H9 (cell line): ENCODE measurements at regions not wholly inside any gene's neighbourhood (a gene's known extent, or its start where the extent isn't known, plus 50 kb on each side); places are given as distances from the start of the nearest gene placed in this dataset.

ENCODE experiments used
- DNase-seq: peaks from one replicate; pipeline ENCODE4 v3.0.0-alpha.2; 2017
- H2AFZ ChIP-seq: one replicate; pipeline ENCODE4 v1.6.1; 2013; ENCODE audit warnings: mild to moderate bottlenecking, low read length, control low read depth, moderate library complexity
- H2AK5ac ChIP-seq: 2 replicates; pipeline ENCODE4 v1.6.1; 2013; ENCODE audit warnings: low read length, control low read depth, mixed read lengths; ENCODE audit not compliant: insufficient read length
- H2BK120ac ChIP-seq: one replicate; pipeline ENCODE4 v1.6.1; 2013; ENCODE audit warnings: low read depth, mild to moderate bottlenecking, low read length, control low read depth, inconsistent platforms; ENCODE audit not compliant: poor library complexity, severe bottlenecking
- H2BK12ac ChIP-seq: 2 replicates; pipeline ENCODE4 v1.6.1; 2013; ENCODE audit warnings: low read length, control low read depth, mixed read lengths, low read depth; ENCODE audit not compliant: insufficient read length
- H2BK15ac ChIP-seq: 2 replicates; pipeline ENCODE4 v1.6.1; 2013; ENCODE audit warnings: low read depth, low read length, control low read depth
- H2BK20ac ChIP-seq: one replicate; pipeline ENCODE4 v1.6.1; 2013; ENCODE audit warnings: low read depth, mild to moderate bottlenecking, low read length, control low read depth, inconsistent platforms; ENCODE audit not compliant: poor library complexity, severe bottlenecking
- H2BK5ac ChIP-seq: 2 replicates; pipeline ENCODE4 v1.6.1; 2013; ENCODE audit warnings: low read length, control low read depth, mixed read lengths; ENCODE audit not compliant: insufficient read length
- H3K14ac ChIP-seq: 2 replicates; pipeline ENCODE4 v1.6.1; 2013; ENCODE audit warnings: low read length, control low read depth; ENCODE audit not compliant: insufficient read depth
- H3K18ac ChIP-seq: 2 replicates; pipeline ENCODE4 v1.6.1; 2013; ENCODE audit warnings: low read depth, mild to moderate bottlenecking, mixed read lengths, low read length, control low read depth; ENCODE audit not compliant: insufficient read length
- H3K23ac ChIP-seq: 2 replicates; pipeline ENCODE4 v1.6.1; 2013; ENCODE audit warnings: low read length, control low read depth, mixed read lengths, low read depth; ENCODE audit not compliant: insufficient read length
- H3K23me2 ChIP-seq: 2 replicates; pipeline ENCODE4 v1.6.1; 2013; ENCODE audit warnings: low read depth, mild to moderate bottlenecking, mixed read lengths, low read length, control low read depth; ENCODE audit not compliant: insufficient read length, poor library complexity, severe bottlenecking
- H3K27ac ChIP-seq: 2 replicates; pipeline ENCODE4 v1.5.1; 2013; ENCODE audit warnings: low read length, control low read depth, mixed read lengths, low read depth; ENCODE audit not compliant: insufficient read length
- H3K27me3 ChIP-seq: 2 replicates; pipeline ENCODE4 v1.6.1; 2013; ENCODE audit warnings: low read length, control low read depth, inconsistent platforms; ENCODE audit not compliant: insufficient read depth
- H3K4ac ChIP-seq: 2 replicates; pipeline ENCODE4 v1.6.1; 2013; ENCODE audit warnings: low read depth, mild to moderate bottlenecking, control low read depth, inconsistent platforms, low read length, moderate library complexity
- H3K4me1 ChIP-seq: 2 replicates; pipeline ENCODE4 v1.6.1; 2013; ENCODE audit warnings: low read length, control low read depth, inconsistent platforms; ENCODE audit not compliant: insufficient read depth
- H3K4me2 ChIP-seq: 2 replicates; pipeline ENCODE4 v1.6.1; 2013; ENCODE audit warnings: low read length, control low read depth, mixed read lengths; ENCODE audit not compliant: insufficient read length, insufficient read depth
- H3K56ac ChIP-seq: 2 replicates; pipeline ENCODE4 v1.6.1; 2013; ENCODE audit warnings: low read depth, mild to moderate bottlenecking, mixed read lengths, low read length, control low read depth; ENCODE audit not compliant: insufficient read length
- H3K79me1 ChIP-seq: 2 replicates; pipeline ENCODE4 v1.6.1; 2013; ENCODE audit warnings: low read depth, mild to moderate bottlenecking, moderate library complexity, low read length, control low read depth, inconsistent platforms; ENCODE audit not compliant: insufficient read depth, poor library complexity, severe bottlenecking
- H3K79me2 ChIP-seq: 2 replicates; pipeline ENCODE4 v1.6.1; 2013; ENCODE audit warnings: low read length, control low read depth, inconsistent platforms; ENCODE audit not compliant: insufficient read depth
- H3K9ac ChIP-seq: 2 replicates; pipeline ENCODE4 v1.6.1; 2013; ENCODE audit warnings: low read length, control low read depth, mixed read lengths; ENCODE audit not compliant: insufficient read length; ENCODE audit errors: extremely low read depth
- H3K9me3 ChIP-seq: one replicate; pipeline ENCODE4 v1.6.1; 2013; ENCODE audit warnings: low read depth, low read length, inconsistent platforms; ENCODE audit not compliant: control insufficient read depth
- H3T11ph ChIP-seq: one replicate; pipeline ENCODE4 v1.6.1; 2013; ENCODE audit warnings: mild to moderate bottlenecking, low read length, control low read depth, inconsistent platforms
- H4K20me1 ChIP-seq: one replicate; pipeline ENCODE4 v1.6.1; 2013; ENCODE audit not compliant: control insufficient read depth, insufficient read length, insufficient read depth
- H4K5ac ChIP-seq: 2 replicates; pipeline ENCODE4 v1.6.1; 2013; ENCODE audit warnings: low read depth, mild to moderate bottlenecking, mixed read lengths, low read length, control low read depth; ENCODE audit not compliant: insufficient read length
- H4K8ac ChIP-seq: replicated peaks from 2 replicates; pipeline ENCODE4 v1.6.1; 2013; ENCODE audit warnings: low read length, control low read depth, mixed read lengths, low read depth; ENCODE audit not compliant: insufficient read length
- H4K91ac ChIP-seq: 2 replicates; pipeline ENCODE4 v1.6.1; 2013; ENCODE audit warnings: low read depth, mild to moderate bottlenecking, moderate library complexity, mixed read lengths, low read length, control low read depth; ENCODE audit not compliant: insufficient read length
- H3K27ac Mint-ChIP-seq, 3 experiments: 2 replicates in 2 of 3; 3 replicates in 1 of 3; pipeline ENCODE4 v1.8.0; 2020 to 2021; ENCODE audit warnings: mixed read lengths in 3 of 3, mild to moderate bottlenecking in 1 of 3, moderate library complexity in 1 of 3
- H3K27me3 Mint-ChIP-seq: 2 replicates; pipeline ENCODE4 v1.8.0; 2021; ENCODE audit warnings: low read depth, mild to moderate bottlenecking, moderate library complexity, mixed read lengths
- H3K36me3 Mint-ChIP-seq, 3 experiments: 2 replicates in 2 of 3; 3 replicates in 1 of 3; pipeline ENCODE4 v1.8.0; 2020 to 2021; ENCODE audit warnings: low read depth in 3 of 3, mixed read lengths in 3 of 3; ENCODE audit not compliant: insufficient read depth in 1 of 3
- H3K4me1 Mint-ChIP-seq, 2 experiments: 2 replicates each; pipeline ENCODE4 v1.8.0; 2020; ENCODE audit warnings: mixed read lengths in 2 of 2
- H3K4me3 Mint-ChIP-seq, 2 experiments: 2 replicates in 1 of 2; 3 replicates in 1 of 2; pipeline ENCODE4 v1.8.0; 2020 to 2021; ENCODE audit warnings: mild to moderate bottlenecking in 2 of 2, mixed read lengths in 2 of 2, moderate library complexity in 1 of 2
- H3K9me3 Mint-ChIP-seq, 2 experiments: 2 replicates in 1 of 2; 3 replicates in 1 of 2; pipeline ENCODE4 v1.8.0; 2020; ENCODE audit warnings: mild to moderate bottlenecking in 2 of 2, mixed read lengths in 2 of 2, moderate library complexity in 1 of 2
- CTCF ChIP-seq: fragments of 200-600 bp; sonication (generic); conservative IDR thresholded peaks from 3 replicates; pipeline ENCODE4 v1.8.0; 2021; ENCODE audit warnings: antibody characterized with exemption, mild to moderate bottlenecking
- WGBS: extraction: QIAGEN DNeasy Blood & Tissue Kit; methylation state at CpG from one replicate; pipeline ENCODE4 v1.1.7; 2013; ENCODE audit warnings: missing lambda C conversion rate, low lambda C conversion rate, mixed read lengths; ENCODE audit not compliant: insufficient read length; ENCODE audit errors: extremely low coverage; 5-methylcytosine and 5-hydroxymethylcytosine counted together

- Histone ChIP-seq H3K23me2 (no peaks in the 10 kb centered on the region), H2AFZ (no peak overlapping the region), H3K27ac (no peak overlapping the region), H2AK5ac (no peak overlapping the region), H3K4me1 (peaks cover 13% of the 10 kb centered on the region; the same call in 1 of the 2 replicates), H3T11ph (no peak overlapping the region), H4K8ac (no peak overlapping the region), H3K23ac (no peak overlapping the region), H3K9me3 (no peaks in the 10 kb centered on the region), H3K4me2 (no peak overlapping the region), H4K20me1 (no peaks in the 10 kb centered on the region), H3K4ac (no peak overlapping the region), H2BK12ac (no peak overlapping the region), H3K79me2 (no peaks in the 10 kb centered on the region), H3K27me3 (no peaks in the 10 kb centered on the region), H3K79me1 (no peaks in the 10 kb centered on the region), H2BK20ac (no peak overlapping the region), H4K5ac (no peak overlapping the region), H4K91ac (no peak overlapping the region), H2BK5ac (no peak overlapping the region), H2BK15ac (no peak overlapping the region), H2BK120ac (no peak overlapping the region), H3K18ac (no peak overlapping the region), H3K14ac (no peak overlapping the region), H3K9ac (no peak overlapping the region), H3K56ac (no peak overlapping the region)
- H3K27ac Mint-ChIP-seq, result peak overlapping the region in 2 of 3 experiments; percentile 27 to 45; a peak in 3 of 7 replicates
- no peak for DNase-seq
- peaks cover 2% of the 10 kb centered on the region for H3K27me3 Mint-ChIP-seq
- no peak overlapping the region for H3K4me3 Mint-ChIP-seq
- no peak for TF ChIP-seq CTCF
- no CpG with 5 or more reads among the region's 18 CpGs for WGBS
- H3K36me3 Mint-ChIP-seq, result no peaks in the 10 kb centered on the region
- H3K4me1 Mint-ChIP-seq, result peaks cover 9 to 24% of the 10 kb centered on the region in 2 experiments
- H3K9me3 Mint-ChIP-seq, result peaks cover 0 to 2% of the 10 kb centered on the region in 2 experiments; a peak in 1 of 5 replicates
These were observed 238.1 kb downstream of the LPIN1 start for GRCh38 chr2:11984316-11985158.
